Tibial nerve (tissue), 3 donors: ENCODE measurements at regions not wholly inside any gene's neighbourhood (a gene's known extent, or its start where the extent isn't known, plus 50 kb on each side); places are given as distances from the start of the nearest gene placed in this dataset.

Experiments
- EP300 ChIP-seq, 2 donors: sonication (generic); formaldehyde crosslinking; IDR thresholded peaks; one replicate each; pipeline ENCODE4 v1.6.1; 2017; ENCODE audit warnings: antibody characterized with exemption in 2 of 2, mild to moderate bottlenecking in 1 of 2
- POLR2A ChIP-seq, 2 donors: fragments of 450-650 bp; IDR thresholded peaks; one replicate each; pipeline ENCODE4 v1.6.1; 2017; ENCODE audit warnings: antibody characterized with exemption in 2 of 2, mild to moderate bottlenecking in 2 of 2, moderate library complexity in 2 of 2

DNA sequence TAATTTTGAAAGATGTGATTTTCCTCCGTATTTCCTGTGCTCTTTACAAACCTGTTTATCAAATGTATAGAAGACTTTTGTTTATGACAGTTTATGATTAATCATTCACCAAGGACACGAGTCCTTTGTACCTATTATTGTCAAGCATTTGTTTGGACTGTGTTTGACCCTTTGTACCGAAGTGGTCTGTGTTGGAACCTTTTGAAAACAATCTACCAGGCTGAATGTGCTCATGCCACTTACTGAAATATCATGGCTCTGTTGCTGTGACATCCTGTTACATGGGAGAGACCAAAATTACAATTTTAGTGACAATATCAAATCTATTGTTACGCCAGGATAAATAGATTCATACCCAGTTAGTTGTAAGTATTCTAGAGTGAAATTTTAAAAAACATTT is 193.6 kb downstream of the IRS2 start:
- TF ChIP-seq POLR2A (IDR thresholded peaks at IDR 0.05) (no peak), EP300 (IDR thresholded peaks at IDR 0.05) (no peak)
